NCI-H2171 (cell line): ENCODE measurements at regions not wholly inside any gene's neighbourhood (a gene's known extent, or its start where the extent isn't known, plus 50 kb on each side); places are given as distances from the start of the nearest gene placed in this dataset.

Source experiments
- DNase-seq: peaks from one replicate; lab custom pipeline; 2025; lab: John Stamatoyannopoulos, UW

GRCh38 chr4:100841911-100842310 is 324.1 kb upstream of the EMCN start:
- no peak for DNase-seq

GRCh38 chr4:100839712-100840111 is 321.9 kb upstream of the EMCN start:
- DNase-seq = no peak

GRCh38 chr4:100838286-100838685 is 320.5 kb upstream of the EMCN start:
- DNase-seq = no peak

GRCh38 chr4:100836929-100837328 is 319.1 kb upstream of the EMCN start:
- DNase-seq = peak; percentile 23

GRCh38 chr4:100834616-100835015 is 316.8 kb upstream of the EMCN start:
- DNase-seq = no peak

- DNase-seq = no peak
Measured at GRCh38 chr4:100833906-100834305, 316.1 kb upstream of the EMCN start.

GRCh38 chr4:100828986-100829685 is 311.3 kb upstream of the EMCN start:
- no peak for DNase-seq

GRCh38 chr4:100828364-100828763 is 310.5 kb upstream of the EMCN start:
- no peak for DNase-seq

GRCh38 chr4:100827756-100828155 is 309.9 kb upstream of the EMCN start:
- no peak for DNase-seq

GRCh38 chr4:100826808-100827548 is 309.2 kb upstream of the EMCN start:
- DNase-seq = no peak

GRCh38 chr4:100826067-100826466 is 308.2 kb upstream of the EMCN start:
- no peak for DNase-seq

- no peak for DNase-seq
Measured at GRCh38 chr4:100823993-100824323, 306.1 kb upstream of the EMCN start.

- DNase-seq = no peak
Measured at GRCh38 chr4:100823066-100823992, 305.5 kb upstream of the EMCN start.

GRCh38 chr4:100820249-100820648 is 302.4 kb upstream of the EMCN start:
- no peak for DNase-seq

- no peak for DNase-seq
Measured at GRCh38 chr4:100819505-100819904, 301.7 kb upstream of the EMCN start.

GRCh38 chr4:100816436-100817045 is 298.7 kb upstream of the EMCN start:
- no peak for DNase-seq

- DNase-seq = no peak
Measured at GRCh38 chr4:100811046-100811445, 293.2 kb upstream of the EMCN start.

- no peak for DNase-seq
Measured at GRCh38 chr4:100809506-100809905, 291.7 kb upstream of the EMCN start.

- DNase-seq = no peak
Measured at GRCh38 chr4:100806988-100807387, 289.2 kb upstream of the EMCN start.

- no peak for DNase-seq
Measured at GRCh38 chr4:100805538-100805937, 287.7 kb upstream of the EMCN start.

- DNase-seq = no peak
Measured at GRCh38 chr4:100804576-100805360, 286.9 kb upstream of the EMCN start.
